Activated B cell treated with CpG ODN at 0.5 μM for 24 hours (primary cell): ENCODE measurements at regions not wholly inside any gene's neighbourhood (a gene's known extent, or its start where the extent isn't known, plus 50 kb on each side); places are given as distances from the start of the nearest gene placed in this dataset.
"Not testable (repeated sequence)": the region's sequence is repeated elsewhere in the genome, so short reads cannot be mapped to it uniquely, and the experiment has no call there.

Experiments used
- ATAC-seq: fragments of 200-7000 bp; cut with Tn5 transposase; one replicate; pipeline ENCODE4 v1.10.0; 2021; ENCODE audit warnings: low read depth, mild to moderate bottlenecking, moderate library complexity
- CTCF ChIA-PET: fragments of 350-600 bp; sonication (Branson Sonifier 250); formaldehyde crosslinking; loops from one replicate; lab custom pipeline; 2021; ENCODE audit warnings: antibody characterized with exemption; lab: Charles Lee
- POLR2A ChIA-PET: fragments of 350-600 bp; sonication (Branson Sonifier 250); formaldehyde crosslinking; loops from one replicate; lab custom pipeline; 2021; ENCODE audit warnings: antibody characterized with exemption; lab: Charles Lee
- DNase-seq: peaks from one replicate; pipeline ENCODE4 v3.0.0; 2022
- H3K27ac Mint-ChIP-seq: one replicate; pipeline ENCODE4 v1.8.0; 2020; ENCODE audit warnings: mixed read lengths
- H3K27me3 Mint-ChIP-seq: one replicate; pipeline ENCODE4 v1.8.0; 2021; ENCODE audit warnings: mixed read lengths
- H3K36me3 Mint-ChIP-seq: one replicate; pipeline ENCODE4 v1.8.0; 2021; ENCODE audit warnings: low read depth, mixed read lengths
- H3K4me1 Mint-ChIP-seq: one replicate; pipeline ENCODE4 v1.8.0; 2021; ENCODE audit warnings: mixed read lengths
- H3K4me3 Mint-ChIP-seq: one replicate; pipeline ENCODE4 v1.8.0; 2020; ENCODE audit warnings: mild to moderate bottlenecking, mixed read lengths
- H3K9me3 Mint-ChIP-seq: one replicate; pipeline ENCODE4 v1.8.0; 2020; ENCODE audit warnings: mixed read lengths
- CTCF ChIP-seq: fragments of 200-600 bp; IDR thresholded peaks from one replicate; pipeline ENCODE4 v1.8.0; 2022; ENCODE audit warnings: antibody characterized with exemption, mild to moderate bottlenecking
- intact Hi-C: fragments of 100-400 bp; cut with micrococcal nuclease; formaldehyde crosslinking; loops from one replicate; pipeline ENCODE4 v1.15.1; 2024

- Mint-ChIP-seq H3K4me3 (no peak overlapping the region), H3K27ac (no peak overlapping the region), H3K27me3 (no peaks in the 10 kb centered on the region), H3K9me3 (no peaks in the 10 kb centered on the region), H3K36me3 (no peaks in the 10 kb centered on the region), H3K4me1 (no peaks in the 10 kb centered on the region)
- POLR2A ChIA-PET = no interaction called here
- intact Hi-C loops = no loop called here
- ATAC-seq = no peak
- no peak for DNase-seq
- TF ChIP-seq CTCF = no peak
- CTCF ChIA-PET = no interaction called here
Measured at GRCh38 chr14:40340708-40341107, 908.5 kb upstream of the FBXO33 start.

- intact Hi-C loops = no loop called here
- Mint-ChIP-seq H3K36me3 (no peaks in the 10 kb centered on the region), H3K4me3 (no peak overlapping the region), H3K9me3 (peaks cover 4% of the 10 kb centered on the region), H3K27ac (no peak overlapping the region), H3K4me1 (no peaks in the 10 kb centered on the region), H3K27me3 (no peaks in the 10 kb centered on the region)
- TF ChIP-seq CTCF = no peak
- POLR2A ChIA-PET = no interaction called here
- DNase-seq = no peak
- CTCF ChIA-PET = no interaction called here
- no peak for ATAC-seq
Measured at GRCh38 chr14:40336846-40337245, 904.6 kb upstream of the FBXO33 start.

- H3K9me3 Mint-ChIP-seq, H3K27me3 Mint-ChIP-seq, intact Hi-C loops, ATAC-seq, DNase-seq, H3K4me3 Mint-ChIP-seq, H3K27ac Mint-ChIP-seq, CTCF ChIA-PET, H3K4me1 Mint-ChIP-seq, H3K36me3 Mint-ChIP-seq, POLR2A ChIA-PET: not testable (repeated sequence)
Measured at GRCh38 chr14:40326519-40326918, 894.3 kb upstream of the FBXO33 start.

GRCh38 chr14:40318211-40318719 lies 886.0 kb upstream of the FBXO33 start:
- ChIA-PET CTCF (no interaction called here), POLR2A (no interaction called here)
- TF ChIP-seq CTCF = no peak
- Mint-ChIP-seq H3K27ac (no peak overlapping the region), H3K4me1 (peaks cover 2% of the 10 kb centered on the region), H3K4me3 (no peak overlapping the region), H3K27me3 (no peaks in the 10 kb centered on the region), H3K36me3 (no peaks in the 10 kb centered on the region), H3K9me3 (peaks cover 6% of the 10 kb centered on the region)
- DNase-seq = no peak
- intact Hi-C loops = no loop called here
- no peak for ATAC-seq

- CTCF ChIA-PET = no interaction called here
- DNase-seq (no peak), ATAC-seq (no peak)
- Mint-ChIP-seq H3K4me1 (peaks cover 2% of the 10 kb centered on the region), H3K36me3 (no peaks in the 10 kb centered on the region), H3K27me3 (no peaks in the 10 kb centered on the region), H3K4me3 (no peak overlapping the region), H3K9me3 (peaks cover 6% of the 10 kb centered on the region), H3K27ac (no peak overlapping the region)
- intact Hi-C loops = no loop called here
- POLR2A ChIA-PET = no interaction called here
- no peak for TF ChIP-seq CTCF
Measured at GRCh38 chr14:40317690-40318089, 885.5 kb upstream of the FBXO33 start.

- Mint-ChIP-seq H3K36me3 (no peaks in the 10 kb centered on the region), H3K27me3 (no peaks in the 10 kb centered on the region), H3K27ac (no peak overlapping the region), H3K9me3 (peaks cover 8% of the 10 kb centered on the region), H3K4me1 (no peaks in the 10 kb centered on the region), H3K4me3 (no peak overlapping the region)
- TF ChIP-seq CTCF = no peak
- ChIA-PET CTCF (no interaction called here), POLR2A (no interaction called here)
- intact Hi-C loops = no loop called here
- DNase-seq = no peak
- no peak for ATAC-seq
Measured at GRCh38 chr14:40312296-40312695, 880.1 kb upstream of the FBXO33 start.
